ENCODE measurements at regions not wholly inside any gene's neighbourhood (a gene's known extent, or its start where the extent isn't known, plus 50 kb on each side); places are given as distances from the start of the nearest gene placed in this dataset.

DNA sequence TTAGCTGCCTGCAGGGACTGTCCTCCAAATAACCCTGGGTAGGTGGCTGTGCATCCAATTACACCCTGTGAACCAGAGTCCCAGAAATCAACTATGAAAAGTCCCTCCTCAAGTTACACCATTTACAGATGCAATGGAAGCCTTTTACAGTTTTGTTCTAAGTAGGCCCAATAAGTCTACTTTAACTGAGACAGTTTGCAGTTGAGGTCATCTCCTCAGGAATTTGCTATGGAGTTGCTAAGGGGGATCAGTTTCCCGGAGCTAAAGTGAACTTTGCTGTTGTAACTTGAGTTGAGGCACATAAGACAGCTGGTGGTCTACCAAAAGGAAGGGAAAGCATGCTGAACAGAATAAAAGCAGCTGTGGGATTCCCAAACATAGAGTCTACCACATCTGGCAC, 121.6 kb upstream of the STK26 start:
- H3K9ac ChIP-seq = no peak overlapping the region
- peaks cover 96% of the 10 kb centered on the region for H3K27me3 ChIP-seq
- TF ChIP-seq Cebpa-rat (IDR thresholded peaks at IDR 0.05) = no peak
- no peaks in the 10 kb centered on the region for H3K36me3 ChIP-seq
- H3K4me1 ChIP-seq = no peaks in the 10 kb centered on the region
- no peak overlapping the region for H3K4me3 ChIP-seq
- H4K20me1 ChIP-seq = no peaks in the 10 kb centered on the region
- H3K9me3 ChIP-seq = no peaks in the 10 kb centered on the region
- no peak overlapping the region for H3K27ac ChIP-seq
- no peak overlapping the region for H3K4me2 ChIP-seq

DNA sequence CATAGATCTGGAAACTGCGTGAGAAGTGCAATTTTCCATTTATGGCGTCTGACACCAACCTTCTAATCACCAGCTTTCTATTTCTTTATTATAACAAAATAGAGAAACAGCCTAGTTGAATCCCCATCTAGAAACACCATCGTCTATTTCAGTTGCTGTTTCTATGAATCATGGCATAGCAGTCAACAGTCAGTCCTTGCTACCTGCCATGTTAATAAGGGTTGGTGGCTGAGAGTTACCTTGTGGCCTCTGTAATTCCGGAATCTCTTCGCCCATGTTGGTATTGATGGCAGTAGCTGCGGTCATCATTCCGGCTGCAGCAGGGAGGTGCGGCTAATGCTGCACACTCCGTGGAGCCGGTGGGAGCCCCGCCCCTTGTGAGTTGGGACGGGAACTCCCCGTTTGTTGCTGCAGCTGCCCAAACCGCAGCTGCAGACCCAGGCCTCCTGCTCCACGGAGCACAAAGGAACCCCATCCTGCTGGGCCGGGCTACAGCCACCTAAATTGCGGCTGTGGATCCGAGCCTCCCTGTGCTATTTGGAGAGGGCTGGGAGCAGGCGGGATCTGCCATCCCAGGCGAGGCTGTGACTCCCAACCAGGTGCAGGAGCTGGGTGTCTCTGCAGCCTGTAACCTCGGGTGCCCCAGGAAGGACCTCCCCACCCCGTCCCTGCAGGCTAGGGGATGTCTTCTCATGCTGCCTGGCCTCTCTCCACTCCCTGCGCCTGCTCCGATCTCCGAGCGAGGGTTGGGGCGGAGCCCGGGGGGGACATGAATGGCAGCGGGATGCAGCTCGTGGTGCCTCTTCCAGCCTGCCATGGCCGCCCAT, 115.4 kb upstream of the STK26 start:
- H3K27me3 ChIP-seq = peaks cover 94% of the 10 kb centered on the region
- H3K36me3 ChIP-seq = no peaks in the 10 kb centered on the region
- no peak overlapping the region for H3K9ac ChIP-seq
- H3K27ac ChIP-seq = no peak overlapping the region
- H3K9me3 ChIP-seq = 0 out of 2 replicates have a peak, but pooled peaks cover 11% of the 10 kb centered on the region
- no peaks in the 10 kb centered on the region for H3K4me1 ChIP-seq
- H3K4me2 ChIP-seq = no peak overlapping the region
- H4K20me1 ChIP-seq = 0 out of 2 replicates have a peak, but pooled peaks cover 11% of the 10 kb centered on the region
- H3K4me3 ChIP-seq = no peak overlapping the region
- TF ChIP-seq Cebpa-rat (IDR thresholded peaks at IDR 0.05) = no peak

DNA sequence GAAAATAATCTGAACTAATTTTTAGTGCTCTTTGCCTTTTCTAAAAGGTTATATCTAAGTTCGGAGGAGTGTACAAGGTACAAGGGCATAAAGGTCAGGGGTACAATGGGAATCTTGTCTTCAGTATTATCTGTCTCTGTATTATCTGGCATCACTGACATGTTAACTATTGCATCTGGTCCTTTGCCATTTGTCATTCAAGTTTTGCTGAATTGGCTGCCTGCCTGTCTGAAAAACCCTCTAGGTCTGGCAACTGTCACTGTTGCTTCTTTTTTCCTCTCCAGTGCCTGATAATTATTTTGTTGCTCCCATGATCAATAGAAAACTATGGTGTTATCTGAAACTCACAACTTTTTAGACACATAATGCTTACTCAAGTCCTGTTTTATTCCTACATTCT, 112.5 kb upstream of the STK26 start:
- no peak overlapping the region for H3K4me2 ChIP-seq
- TF ChIP-seq Cebpa-rat (IDR thresholded peaks at IDR 0.05) = no peak
- H3K4me3 ChIP-seq = no peak overlapping the region
- H3K27me3 ChIP-seq = peaks cover 76% of the 10 kb centered on the region
- H3K9me3 ChIP-seq = 0 out of 2 replicates have a peak, but pooled peaks cover 11% of the 10 kb centered on the region
- 0 out of 2 replicates have a peak, but pooled peaks cover 11% of the 10 kb centered on the region for H4K20me1 ChIP-seq
- H3K36me3 ChIP-seq = no peaks in the 10 kb centered on the region
- no peaks in the 10 kb centered on the region for H3K4me1 ChIP-seq
- H3K27ac ChIP-seq = no peak overlapping the region
- H3K9ac ChIP-seq = no peak overlapping the region

DNA sequence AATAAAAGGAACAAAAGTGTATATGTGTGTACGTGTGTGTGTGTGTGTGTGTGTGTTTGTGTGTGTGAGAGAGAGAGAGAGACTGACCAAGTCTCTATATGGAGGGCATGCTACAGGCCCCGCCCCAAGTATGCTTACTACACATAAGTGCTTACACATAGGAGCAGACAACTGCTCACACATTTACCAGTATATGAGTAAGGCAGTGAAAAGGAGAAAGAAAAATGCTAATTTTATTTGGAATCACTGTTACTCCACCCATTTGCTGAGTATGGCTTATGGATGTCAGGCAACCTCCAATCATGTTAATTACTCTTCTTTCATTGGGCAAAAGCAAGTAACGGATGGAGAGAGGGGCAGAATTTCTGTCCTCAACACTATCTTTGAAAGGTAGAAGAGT, 107.6 kb upstream of the STK26 start:
- H4K20me1 ChIP-seq = peaks cover 13% of the 10 kb centered on the region; the same call in 1 of the 2 replicates
- no peaks in the 10 kb centered on the region for H3K36me3 ChIP-seq
- no peak for TF ChIP-seq Cebpa-rat (IDR thresholded peaks at IDR 0.05)
- no peaks in the 10 kb centered on the region for H3K9me3 ChIP-seq
- H3K4me3 ChIP-seq = no peak overlapping the region
- no peak overlapping the region for H3K27ac ChIP-seq
- H3K27me3 ChIP-seq = peaks cover 75% of the 10 kb centered on the region
- H3K4me2 ChIP-seq = no peak overlapping the region
- no peak overlapping the region for H3K9ac ChIP-seq
- H3K4me1 ChIP-seq = no peaks in the 10 kb centered on the region

DNA sequence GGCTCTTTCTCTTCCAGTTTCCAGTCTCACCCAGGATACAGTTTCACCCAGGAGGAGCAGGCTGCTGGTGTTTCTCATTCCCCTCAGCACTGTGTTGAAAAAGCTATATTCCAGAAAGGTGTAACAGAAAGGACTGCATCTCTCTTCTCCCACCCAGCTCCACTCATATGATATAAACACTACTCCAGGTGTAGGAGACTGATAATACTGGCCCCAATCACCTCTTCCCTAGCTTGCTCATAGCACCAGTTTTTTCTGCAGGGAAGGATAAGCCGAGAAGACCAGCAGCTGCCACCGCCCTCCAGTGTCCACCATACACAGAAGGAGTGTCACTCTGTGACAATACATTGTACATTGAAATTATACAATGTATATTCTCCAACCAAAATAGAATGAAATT, 105.5 kb upstream of the STK26 start:
- H3K27ac ChIP-seq = no peak overlapping the region
- H4K20me1 ChIP-seq = peaks cover 13% of the 10 kb centered on the region; the same call in 1 of the 2 replicates
- no peaks in the 10 kb centered on the region for H3K9me3 ChIP-seq
- H3K4me3 ChIP-seq = no peak overlapping the region
- H3K4me2 ChIP-seq = no peak overlapping the region
- no peak overlapping the region for H3K9ac ChIP-seq
- H3K4me1 ChIP-seq = no peaks in the 10 kb centered on the region
- H3K27me3 ChIP-seq = peaks cover 79% of the 10 kb centered on the region
- no peaks in the 10 kb centered on the region for H3K36me3 ChIP-seq
- TF ChIP-seq Cebpa-rat (IDR thresholded peaks at IDR 0.05) = no peak

DNA sequence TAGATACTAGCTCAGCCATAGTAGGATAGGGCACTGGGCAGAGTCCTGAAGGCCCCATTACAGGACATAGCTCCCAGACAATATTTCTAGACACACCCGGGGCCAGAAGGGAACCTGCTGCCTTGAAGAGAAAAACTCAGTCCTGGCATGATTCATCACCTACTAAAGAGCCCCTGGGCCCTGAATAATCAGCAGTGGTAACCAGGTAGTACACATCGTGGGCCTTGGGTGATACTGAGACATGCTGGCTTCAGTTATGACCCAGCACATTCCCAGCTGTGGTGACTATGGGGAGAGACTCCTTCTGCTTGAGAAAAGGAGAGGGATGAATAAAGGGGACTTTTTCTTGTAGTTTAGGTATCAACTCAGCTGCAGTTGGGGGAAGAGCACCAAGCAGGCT, 104.3 kb upstream of the STK26 start:
- TF ChIP-seq Cebpa-rat (IDR thresholded peaks at IDR 0.05) = no peak
- Histone ChIP-seq H3K4me3 (no peak overlapping the region), H4K20me1 (peaks cover 25% of the 10 kb centered on the region; the same call in 1 of the 2 replicates), H3K36me3 (no peaks in the 10 kb centered on the region), H3K4me1 (no peaks in the 10 kb centered on the region), H3K9ac (no peak overlapping the region), H3K9me3 (no peaks in the 10 kb centered on the region), H3K4me2 (no peak overlapping the region), H3K27ac (no peak overlapping the region), H3K27me3 (peaks cover 92% of the 10 kb centered on the region)

DNA sequence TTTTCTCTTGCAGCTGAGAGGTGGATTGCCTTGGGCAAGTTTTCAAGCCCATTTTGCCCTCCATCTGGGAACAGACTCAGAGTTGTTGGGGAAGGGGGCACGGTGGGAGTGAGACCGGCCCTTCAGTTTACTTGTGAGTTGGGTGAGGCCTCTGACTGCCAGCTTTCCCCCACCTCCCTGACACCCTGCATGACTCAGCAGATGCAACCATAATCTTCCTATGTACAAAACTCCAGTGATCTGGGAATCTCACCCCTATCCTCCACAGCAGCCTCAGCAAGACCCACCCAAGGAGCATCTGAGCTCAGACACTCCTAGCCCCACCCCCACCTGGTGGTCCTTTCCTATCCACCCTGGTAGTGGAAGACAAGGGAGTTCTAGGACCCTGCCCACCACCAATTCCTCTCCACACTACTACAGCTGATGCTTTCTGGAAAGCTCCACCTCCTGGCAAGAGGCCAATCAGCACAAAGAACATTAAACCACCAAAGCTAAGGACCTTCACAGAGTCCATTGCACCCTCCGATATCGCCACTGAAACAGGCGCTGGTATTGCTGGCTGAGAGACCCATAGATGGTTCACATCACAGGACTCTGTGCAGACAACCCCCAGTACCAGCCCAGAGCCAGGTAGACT, 99.4 kb upstream of the STK26 start:
- H3K36me3 ChIP-seq = no peaks in the 10 kb centered on the region
- peaks cover 28% of the 10 kb centered on the region; the same call in 1 of the 2 replicates for H4K20me1 ChIP-seq
- H3K4me1 ChIP-seq = no peaks in the 10 kb centered on the region
- TF ChIP-seq Cebpa-rat (IDR thresholded peaks at IDR 0.05) = no peak
- H3K9me3 ChIP-seq = no peaks in the 10 kb centered on the region
- no peak overlapping the region for H3K4me3 ChIP-seq
- H3K9ac ChIP-seq = no peak overlapping the region
- no peak overlapping the region for H3K27ac ChIP-seq
- no peak overlapping the region for H3K4me2 ChIP-seq
- peaks cover 100% of the 10 kb centered on the region for H3K27me3 ChIP-seq

DNA sequence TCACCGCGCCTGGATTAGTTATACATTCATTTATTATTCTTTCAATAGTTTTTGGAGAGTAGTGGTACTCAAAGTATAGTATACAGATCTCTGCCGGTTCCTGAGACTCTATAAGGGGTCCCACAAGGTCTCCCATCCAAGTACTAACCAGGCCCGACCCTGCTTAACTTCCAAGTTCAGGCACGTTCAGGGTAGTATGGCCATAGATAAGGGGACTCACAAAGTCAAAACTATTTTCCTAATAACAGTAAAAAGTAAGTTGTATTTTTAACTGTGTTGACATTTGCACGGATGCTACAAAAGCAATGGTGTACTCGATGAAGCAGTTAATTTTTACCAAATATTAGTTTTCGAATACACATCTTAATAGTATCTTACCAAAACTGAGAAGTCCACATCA, 84.4 kb upstream of the STK26 start:
- Histone ChIP-seq H3K36me3 (no peaks in the 10 kb centered on the region), H4K20me1 (peaks cover 10% of the 10 kb centered on the region; the same call in 1 of the 2 replicates), H3K9me3 (no peaks in the 10 kb centered on the region), H3K27me3 (peaks cover 97% of the 10 kb centered on the region), H3K9ac (no peak overlapping the region), H3K4me1 (no peaks in the 10 kb centered on the region), H3K4me2 (no peak overlapping the region), H3K4me3 (no peak overlapping the region), H3K27ac (no peak overlapping the region)
- TF ChIP-seq Cebpa-rat (IDR thresholded peaks at IDR 0.05) = no peak

DNA sequence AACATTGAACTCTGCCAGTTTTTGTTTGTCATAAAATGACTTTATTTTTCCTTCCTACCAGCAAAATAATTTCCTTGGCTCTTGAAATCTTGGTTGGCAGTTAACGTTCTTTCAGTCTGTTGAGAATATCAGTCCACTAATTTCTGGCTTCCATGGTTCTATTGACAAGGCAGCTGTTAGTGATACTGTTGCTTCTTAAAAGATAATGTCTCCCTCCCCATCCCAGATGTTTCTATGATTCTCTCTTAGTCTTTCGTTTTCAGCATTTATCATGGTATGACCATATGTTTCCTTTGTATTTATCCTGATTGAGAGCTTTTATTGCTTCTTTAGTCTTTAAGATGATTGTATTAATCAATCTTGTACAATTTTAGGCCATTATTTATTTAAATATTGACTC, 81.1 kb upstream of the STK26 start:
- Histone ChIP-seq H3K4me1 (no peaks in the 10 kb centered on the region), H3K9me3 (no peaks in the 10 kb centered on the region), H3K27ac (no peak overlapping the region), H3K4me3 (no peak overlapping the region), H3K4me2 (no peak overlapping the region), H3K36me3 (no peaks in the 10 kb centered on the region), H4K20me1 (peaks cover 10% of the 10 kb centered on the region; the same call in 1 of the 2 replicates), H3K27me3 (peaks cover 95% of the 10 kb centered on the region), H3K9ac (no peak overlapping the region)
- no peak for TF ChIP-seq Cebpa-rat (IDR thresholded peaks at IDR 0.05)
